Caki2 (cell line): ENCODE measurements at regions not wholly inside any gene's neighbourhood (a gene's known extent, or its start where the extent isn't known, plus 50 kb on each side); places are given as distances from the start of the nearest gene placed in this dataset.

ENCODE experiments used
- DNase-seq: peaks from one replicate; pipeline ENCODE4 v3.0.0-alpha.2; 2015; ENCODE audit warnings: low read depth
- in situ Hi-C: cut with HindIII; loops from 2 replicates; pipeline ENCODE4 v1.10.0; 2016; ENCODE audit warnings: low sequenced_read_pairs, low pct_unique_long_range_greater_than_20kb, mixed read lengths

DNA sequence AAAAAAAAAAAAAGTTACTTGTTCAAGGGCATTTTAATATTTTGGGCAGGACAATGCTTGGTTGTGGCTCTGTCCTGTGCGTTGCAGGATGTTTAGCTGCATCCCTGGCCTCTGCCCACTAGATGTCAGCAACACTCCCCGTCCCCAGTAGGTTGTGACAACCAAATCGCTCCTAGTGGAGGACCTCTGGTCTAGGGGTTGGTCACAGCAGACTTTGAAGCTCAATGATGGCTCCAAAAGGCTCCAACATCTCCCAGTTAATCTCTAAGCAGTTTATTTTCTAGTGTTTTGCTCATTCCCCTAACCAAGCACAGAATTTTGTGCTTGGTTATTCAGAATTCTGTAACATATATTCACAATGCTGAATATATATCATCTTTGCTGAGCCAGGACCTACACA is 67.0 kb downstream of the CHRNA1 start:
- DNase-seq: peak; percentile 44
- in situ Hi-C loops: no loop called here

DNA sequence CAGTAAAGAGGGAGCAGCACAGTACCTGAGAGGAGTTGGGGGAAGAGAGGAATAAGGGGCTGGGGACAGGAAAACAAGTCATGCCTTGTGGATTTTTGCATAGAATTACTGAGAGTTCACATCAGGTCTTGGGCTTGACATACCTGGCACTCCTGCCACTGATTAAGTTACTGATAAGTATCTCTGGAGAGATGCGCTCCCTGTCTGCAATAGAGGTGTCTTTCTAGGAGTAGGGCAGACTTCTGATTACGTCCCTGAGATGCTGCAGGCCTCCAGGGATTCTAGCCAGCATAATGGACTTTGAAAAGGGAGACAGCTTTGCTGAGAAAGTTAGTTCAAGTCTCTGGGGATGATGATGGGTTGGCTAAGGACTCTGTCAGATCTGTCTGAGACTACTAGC is 69.4 kb downstream of the CHRNA1 start:
- in situ Hi-C loops: no loop called here
- no peak for DNase-seq

DNA sequence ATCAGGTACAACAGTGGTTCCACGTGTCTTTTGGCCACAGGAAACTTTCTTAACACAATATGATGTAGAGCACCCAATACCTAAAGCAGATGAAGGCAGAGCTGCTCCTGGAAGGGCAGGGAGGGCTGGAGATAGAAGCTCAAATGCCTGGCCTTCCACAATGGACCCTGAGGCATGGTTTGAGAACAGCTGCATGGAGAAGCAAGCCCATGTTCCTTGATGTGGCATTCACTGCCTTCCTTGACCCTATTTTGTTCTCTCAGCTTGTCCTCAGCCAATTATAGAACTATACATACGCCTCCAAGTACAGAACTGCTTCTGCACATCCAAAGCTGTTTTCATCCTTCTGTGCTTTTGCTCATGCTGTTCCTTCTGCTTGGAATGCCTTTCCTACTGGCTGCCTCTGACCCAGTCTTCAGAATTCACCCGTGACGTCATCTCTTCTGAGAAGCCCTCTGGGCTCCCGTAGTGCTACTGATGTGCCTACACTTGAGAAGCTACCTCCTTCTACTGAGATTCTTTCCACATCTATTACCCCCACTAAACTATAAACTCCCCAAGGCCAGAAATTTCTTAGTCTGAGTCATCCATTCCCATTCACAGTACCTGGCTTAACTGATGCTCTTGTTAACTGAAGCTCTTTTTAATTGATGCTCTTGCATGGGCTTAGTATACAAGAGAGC is 69.9 kb downstream of the CHRNA1 start:
- no peak for DNase-seq
- in situ Hi-C loops: no loop called here

DNA sequence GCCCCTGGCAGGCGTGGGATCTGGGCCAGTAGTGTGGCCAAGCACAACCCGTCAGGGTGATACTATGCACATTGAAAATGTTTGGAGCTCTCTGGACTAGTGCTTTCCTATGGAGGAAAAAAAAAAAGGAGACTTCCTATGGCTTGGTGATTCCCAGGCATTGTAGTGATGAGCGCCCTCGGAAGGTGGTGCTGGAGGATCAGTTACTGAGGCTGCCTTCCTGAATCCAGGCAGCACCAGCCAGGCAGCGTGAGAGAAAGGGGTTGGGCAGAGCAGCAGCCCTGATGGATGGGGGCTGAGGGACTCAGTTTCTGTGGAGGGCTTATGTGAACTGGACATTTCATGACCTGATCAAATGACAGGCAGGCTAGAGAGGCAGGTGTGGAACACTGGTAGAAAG is 70.9 kb downstream of the CHRNA1 start:
- in situ Hi-C loops: no loop called here
- DNase-seq: no peak

DNA sequence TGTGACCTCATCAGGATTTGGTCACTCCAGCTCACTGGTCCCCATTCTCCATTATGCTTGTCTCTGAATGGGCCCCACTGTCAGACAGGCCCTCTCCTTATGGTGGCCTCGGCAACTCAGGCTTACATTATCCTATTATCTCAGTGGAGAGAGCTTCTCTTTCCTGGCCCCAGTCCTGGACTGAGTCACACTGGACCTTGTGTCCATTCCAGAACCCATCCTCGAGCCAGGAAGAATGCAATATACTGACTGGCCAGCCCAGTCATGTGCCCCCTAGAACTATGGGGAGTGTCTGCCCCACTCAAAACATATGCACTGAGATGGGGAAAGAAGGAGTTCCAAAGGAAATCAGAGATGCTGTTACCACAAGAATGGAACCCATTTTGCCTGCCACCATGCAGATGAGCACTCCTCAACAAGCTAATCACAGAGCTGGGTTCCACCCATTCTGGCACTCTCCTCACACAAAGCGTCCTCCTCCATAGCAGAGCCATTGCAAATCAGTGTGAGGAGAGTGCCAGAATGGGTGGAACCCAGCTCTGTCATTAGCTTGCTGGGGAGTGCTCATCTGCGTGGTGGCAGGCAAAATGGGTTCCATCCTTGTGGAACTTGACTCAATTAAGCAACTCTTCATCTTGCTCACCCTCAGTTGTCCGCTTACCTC is 71.9 kb downstream of the CHRNA1 start:
- DNase-seq: no peak
- in situ Hi-C loops: no loop called here

DNA sequence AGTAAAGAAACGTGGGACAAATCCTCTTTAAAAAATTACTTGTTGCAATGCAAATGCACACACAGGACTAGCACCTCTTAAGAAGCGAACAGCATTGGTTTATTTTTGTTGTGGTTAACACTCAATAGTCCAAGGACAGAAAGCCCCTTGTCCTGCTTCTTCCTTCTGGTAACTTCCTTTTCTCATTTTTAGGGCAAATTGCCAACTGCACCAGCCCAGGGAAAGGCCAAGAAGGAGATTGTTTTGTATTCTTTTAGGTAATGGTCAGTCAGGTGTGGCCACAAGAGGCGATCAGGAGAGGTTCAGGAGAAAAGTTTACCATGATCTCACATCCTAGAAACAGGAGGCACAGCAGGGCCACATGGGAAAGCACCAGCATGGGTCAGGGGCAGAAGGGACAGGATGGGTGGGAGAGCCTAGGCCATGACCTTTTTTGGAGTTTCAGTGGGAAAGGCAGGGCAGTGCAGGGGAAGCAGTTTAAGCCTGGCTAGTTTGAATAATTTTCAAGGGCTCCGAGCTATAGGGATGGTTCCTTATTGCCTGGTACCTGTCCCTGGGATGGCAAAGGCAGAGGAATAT is 73.0 kb downstream of the CHRNA1 start:
- in situ Hi-C loops: no loop called here
- DNase-seq: peak; percentile 42

DNA sequence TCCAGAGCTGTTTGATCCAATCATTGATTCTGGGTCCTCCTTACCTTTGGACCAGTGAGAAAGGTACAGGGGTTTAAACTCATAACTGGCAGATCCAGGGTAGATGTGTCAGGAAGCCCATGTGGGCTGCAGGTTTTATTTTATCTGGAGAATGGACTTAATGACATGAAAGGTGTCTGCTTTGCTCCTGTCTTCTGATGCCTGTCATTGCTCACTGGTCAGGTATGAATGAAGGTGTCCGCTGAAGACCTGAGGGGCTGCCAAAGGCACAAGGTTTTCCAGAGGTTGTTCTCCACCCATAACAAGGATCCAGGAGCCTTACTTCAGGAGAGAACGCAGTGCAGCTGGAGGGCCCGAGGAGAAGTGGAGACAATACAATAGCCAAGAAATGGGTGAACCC is 74.2 kb downstream of the CHRNA1 start:
- in situ Hi-C loops: no loop called here

DNA sequence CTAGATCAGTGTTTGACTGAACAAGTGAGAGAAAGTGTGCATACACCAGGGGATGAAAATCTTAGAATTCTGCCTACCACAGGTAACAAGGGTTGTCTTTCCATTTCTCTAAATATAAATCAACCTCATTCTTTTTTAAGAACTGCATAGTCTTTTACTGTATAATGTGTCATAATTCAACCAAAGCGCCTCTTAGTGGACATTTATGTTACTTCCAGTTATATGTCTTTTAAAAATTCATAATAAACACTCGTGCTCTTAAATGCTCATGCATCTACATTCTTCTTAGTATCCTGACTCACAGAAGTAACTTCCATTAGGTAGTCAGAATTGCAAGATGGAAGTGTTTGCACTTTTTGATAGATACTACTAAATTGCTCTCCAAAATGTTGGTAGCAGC is 76.2 kb downstream of the CHRNA1 start:
- DNase-seq: no peak
- in situ Hi-C loops: no loop called here

More for the DNA sequence above, 74.2 kb downstream of the CHRNA1 start:
- no peak for DNase-seq

DNA sequence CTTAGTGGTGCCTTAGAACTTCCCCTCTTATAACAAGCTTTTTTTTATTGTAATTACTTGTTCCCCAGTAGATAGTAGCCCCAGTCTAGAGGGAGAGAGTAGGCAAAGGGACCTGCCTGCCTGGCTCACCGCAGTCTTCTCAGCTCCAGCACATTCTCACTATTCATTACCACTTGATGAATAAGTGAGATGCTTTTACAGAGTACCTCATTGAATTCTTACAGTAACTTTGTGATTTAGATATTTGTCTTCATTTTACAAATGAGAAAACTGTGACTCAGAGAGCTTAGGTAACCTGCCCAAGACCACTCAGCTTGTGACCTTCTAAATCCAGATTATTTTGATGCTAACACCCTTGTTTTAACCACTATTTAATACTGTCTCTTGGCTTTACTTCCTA is 77.8 kb downstream of the CHRNA1 start:
- DNase-seq: no peak
- in situ Hi-C loops: no loop called here

DNA sequence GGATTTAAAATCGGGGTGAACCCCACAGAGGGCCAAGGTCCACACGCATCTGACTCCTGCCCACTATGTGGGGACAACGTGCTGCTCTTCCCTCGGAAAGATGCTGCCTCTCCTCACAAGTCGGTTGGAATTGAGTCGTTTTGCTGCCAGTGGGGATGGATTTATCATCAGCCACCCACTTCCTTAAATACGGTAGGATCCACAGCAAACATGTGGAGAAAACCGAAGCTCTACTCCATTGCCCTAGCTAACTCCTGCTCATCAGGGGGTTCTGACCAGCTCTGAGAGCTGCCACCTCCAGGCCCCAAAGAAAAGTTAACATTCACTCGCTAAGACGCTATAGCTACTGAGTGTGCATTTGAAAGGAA is 80.9 kb downstream of the CHRNA1 start:
- in situ Hi-C loops: no loop called here
- peak; percentile 18 for DNase-seq

DNA sequence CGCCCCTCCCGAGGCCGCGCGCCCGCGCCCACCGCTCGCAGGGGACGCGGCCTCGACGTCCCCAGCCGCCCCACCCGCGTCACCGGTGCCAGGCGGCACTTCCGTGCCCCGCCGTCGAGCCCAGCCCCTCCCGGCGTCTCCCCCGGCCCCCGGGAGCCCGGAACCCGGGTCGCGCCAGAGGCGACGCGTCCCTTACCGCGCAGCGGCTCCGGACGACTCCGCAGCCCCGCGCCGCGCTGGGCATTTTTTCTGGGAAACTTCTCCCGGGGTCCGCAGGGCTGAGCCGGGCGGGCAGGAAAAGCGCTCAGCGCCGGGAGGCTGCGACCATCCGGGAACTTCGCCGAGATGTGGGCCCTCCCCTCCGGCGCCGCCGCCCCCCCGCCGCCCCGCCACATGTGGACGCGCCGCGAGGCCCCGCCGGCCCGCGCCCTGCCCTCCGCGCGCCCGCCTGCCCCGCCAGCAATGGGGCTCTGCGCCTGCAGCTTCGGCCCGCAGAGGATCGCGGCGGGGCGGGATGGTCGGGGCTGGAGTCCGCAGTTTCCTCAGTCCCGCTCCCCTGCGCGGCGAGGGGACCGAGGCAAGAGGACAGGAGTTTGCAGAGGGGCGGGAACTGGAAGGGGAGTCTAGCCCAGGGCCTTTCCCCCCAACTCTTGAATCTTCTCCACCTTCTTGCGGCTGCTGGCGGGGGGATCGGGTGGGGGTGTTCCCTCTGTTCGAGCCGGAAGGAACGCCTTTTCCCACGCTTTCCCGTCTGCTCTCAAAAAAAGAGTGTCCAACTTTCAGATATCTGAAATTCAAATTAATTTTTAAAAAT is 81.5 kb downstream of the CHRNA1 start:
- in situ Hi-C loops: no loop called here
- DNase-seq: peak; percentile 50

DNA sequence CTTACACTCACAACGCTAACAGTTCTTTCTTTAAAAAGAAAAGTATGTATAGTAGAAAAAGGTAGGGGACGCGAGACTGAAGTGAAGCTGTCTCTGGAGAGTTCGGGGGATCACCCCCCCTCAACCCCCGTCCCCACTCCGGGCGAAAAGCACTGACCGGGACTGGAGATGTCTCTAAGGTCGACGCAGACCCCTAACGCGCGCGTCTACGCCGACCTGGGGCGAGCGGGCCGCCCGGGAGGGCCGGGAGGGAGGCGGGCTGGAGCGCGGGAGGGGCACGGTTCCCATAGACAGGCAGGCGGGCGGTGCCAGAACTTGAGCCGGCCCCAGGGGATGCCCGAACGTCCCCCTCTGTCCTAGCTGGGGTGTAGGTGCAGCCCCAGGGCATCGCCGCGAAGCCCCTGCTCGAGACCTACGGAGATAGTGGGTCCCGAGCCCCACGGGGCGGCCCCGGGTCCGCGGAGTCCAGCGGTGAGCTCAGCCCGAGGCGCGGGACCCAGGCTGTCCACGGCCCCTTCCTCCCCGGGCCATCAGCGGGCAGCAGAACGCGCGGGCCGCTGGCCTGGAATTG is 82.2 kb downstream of the CHRNA1 start:
- in situ Hi-C loops: no loop called here
- DNase-seq: peak; percentile 32

DNA sequence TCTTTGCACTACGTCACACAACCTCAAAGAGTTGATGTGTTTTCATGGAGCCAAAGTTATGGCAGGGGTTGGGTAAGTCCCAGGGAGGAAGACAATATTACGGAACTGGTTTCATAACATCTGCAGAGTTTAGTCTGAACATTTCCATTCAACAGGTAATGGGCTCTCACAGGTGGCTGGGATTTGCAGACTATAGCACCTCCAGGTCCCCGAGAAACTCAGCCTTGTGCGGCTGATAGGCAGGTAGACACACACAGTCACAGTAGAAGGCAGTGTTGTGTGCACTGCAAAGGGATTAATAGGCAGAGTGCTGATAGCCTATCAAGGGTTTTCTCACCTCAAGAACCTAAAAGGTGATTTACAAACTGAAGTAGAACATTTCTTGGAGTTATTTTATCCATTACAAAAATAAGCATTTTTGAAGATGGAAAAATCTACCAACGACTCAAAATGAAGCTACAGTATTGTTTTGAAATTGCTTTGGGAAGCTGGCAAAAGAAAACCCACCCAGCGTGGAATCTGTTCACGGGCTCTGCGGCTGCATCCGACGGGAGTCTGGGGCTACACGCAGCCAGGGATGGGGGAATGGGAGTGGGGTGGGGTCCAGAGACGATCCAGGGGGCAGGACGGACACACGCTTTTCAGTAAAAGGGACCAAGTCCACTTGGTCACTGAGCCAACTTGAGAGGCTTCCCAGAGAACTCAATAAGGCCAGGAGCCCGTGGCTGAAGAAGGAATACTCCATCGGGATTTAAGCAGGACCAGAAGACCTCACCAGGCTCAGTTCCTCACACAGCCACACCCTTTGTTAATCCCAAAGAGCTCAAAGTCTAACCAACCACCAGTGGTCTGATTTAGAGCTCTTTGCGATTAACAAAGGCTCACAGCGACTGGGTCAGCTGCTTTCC is 82.9 kb downstream of the CHRNA1 start:
- DNase-seq: no peak
- in situ Hi-C loops: no loop called here

DNA sequence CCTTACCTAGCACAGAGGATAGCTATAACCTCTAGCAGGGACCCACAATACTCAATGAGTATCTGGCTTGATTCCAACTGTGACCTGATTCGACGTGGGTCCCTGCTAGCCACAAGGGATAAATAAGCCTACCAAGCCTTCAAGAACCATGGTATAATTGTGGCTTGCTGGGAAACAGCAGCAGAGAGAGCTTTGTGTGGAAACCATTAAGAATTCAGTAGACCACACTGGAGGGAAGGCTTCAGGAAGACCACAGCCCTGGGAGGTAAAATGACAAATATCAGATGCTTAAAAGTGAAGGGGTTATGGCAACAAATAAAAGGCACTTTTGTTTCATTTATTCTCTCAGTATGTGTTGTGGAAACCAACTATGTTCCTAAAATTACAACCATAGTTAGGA is 82.6 kb upstream of the WIPF1 start:
- in situ Hi-C loops: no loop called here
- no peak for DNase-seq

DNA sequence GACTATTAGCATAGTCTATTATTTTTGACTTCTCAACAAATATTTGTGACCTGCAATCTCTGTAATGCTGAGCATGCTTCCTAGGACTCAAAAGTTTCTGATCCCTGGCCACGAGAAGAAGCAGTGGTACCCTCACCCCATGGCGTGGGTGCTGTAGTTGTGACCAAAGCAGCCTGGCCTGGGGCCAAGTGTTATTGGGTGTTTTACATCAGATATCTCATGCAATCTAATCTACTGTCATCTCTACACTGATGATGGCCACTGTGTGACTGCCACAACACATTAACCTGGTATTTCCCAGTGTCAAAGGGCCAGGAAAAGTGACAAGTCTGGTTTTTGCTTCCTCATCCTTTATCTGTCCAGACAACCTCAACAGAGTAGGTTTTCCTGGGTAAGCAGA is 80.8 kb upstream of the WIPF1 start:
- in situ Hi-C loops: no loop called here

DNA sequence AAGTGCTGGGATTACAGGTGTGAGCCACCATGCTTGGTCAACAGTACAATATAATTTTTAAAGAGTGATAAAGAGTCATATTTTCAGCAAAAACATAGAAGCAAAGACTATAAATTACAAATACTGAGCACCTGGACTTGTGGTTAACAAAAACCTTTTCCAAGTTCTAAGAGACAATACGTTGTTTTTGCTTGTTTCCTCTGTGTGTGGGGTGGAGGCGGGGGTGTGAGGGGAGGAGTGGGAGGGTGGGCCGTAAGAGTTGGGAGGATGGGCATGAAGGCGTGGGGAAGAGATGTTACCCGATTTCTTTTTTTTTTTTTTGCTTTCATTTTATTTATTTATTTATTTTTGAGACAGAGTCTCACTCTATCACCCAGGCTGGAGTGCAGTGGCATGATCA is 78.0 kb upstream of the WIPF1 start:
- DNase-seq: no peak
- in situ Hi-C loops: no loop called here

More for the DNA sequence above, 80.8 kb upstream of the WIPF1 start:
- no peak for DNase-seq

DNA sequence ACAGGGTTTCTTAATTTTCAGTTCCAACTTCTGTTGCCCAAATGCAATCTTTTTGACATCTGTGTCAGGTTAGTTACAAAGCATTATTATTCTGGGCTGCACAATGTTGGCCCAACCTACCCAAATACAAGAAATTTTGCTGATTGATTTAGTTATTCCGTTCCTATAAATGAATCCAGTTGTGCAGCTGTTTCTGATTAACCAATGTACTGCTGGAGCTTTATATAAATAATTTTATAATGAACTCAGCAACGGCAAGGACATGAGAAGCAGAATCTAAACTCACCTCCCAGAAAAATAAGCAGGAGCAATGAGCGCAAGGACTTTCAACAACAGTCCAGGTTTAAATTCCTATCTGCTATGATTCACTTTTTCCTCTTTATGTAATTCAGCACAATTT is 76.3 kb upstream of the WIPF1 start:
- in situ Hi-C loops: no loop called here
- no peak for DNase-seq

DNA sequence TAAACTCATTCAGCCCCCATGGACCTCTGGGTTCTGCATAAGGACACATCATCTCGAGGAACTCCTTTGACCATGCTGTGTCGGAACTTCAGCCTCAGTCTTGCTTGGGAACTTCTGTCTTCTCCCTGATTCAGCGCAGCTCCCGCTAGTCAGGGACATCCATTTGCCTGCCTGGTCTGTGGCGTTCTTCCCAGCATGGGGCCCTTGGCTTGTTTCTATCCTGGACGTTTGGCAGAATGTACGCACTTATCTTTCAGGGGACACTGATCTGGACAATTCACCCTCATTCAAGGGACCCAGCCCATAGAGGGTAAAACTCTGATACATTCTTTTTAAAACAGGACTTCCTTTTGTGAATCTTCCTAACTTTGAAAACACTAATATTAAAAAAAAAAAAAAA is 75.8 kb upstream of the WIPF1 start:
- DNase-seq: no peak

More for the DNA sequence above, 75.8 kb upstream of the WIPF1 start:
- in situ Hi-C loops: no loop called here
